HG03066 (cell line): ENCODE measurements at regions not wholly inside any gene's neighbourhood (a gene's known extent, or its start where the extent isn't known, plus 50 kb on each side); places are given as distances from the start of the nearest gene placed in this dataset.

Experiments
- ATAC-seq: cut with Tn5 transposase; IDR thresholded peaks from one replicate; pipeline ENCODE4 v1.9.1; 2021; ENCODE audit warnings: low read depth; ENCODE audit not compliant: unreplicated experiment

GRCh38 chr20:11266571-11266970, 592.8 kb upstream of the JAG1 start:
- ATAC-seq, result no peak

GRCh38 chr20:11267131-11267761, 593.4 kb upstream of the JAG1 start:
- peak; percentile 57 for ATAC-seq

- ATAC-seq, result no peak
Observed at GRCh38 chr20:11267762-11268335, 594.0 kb upstream of the JAG1 start.

GRCh38 chr20:11270566-11270965, 596.8 kb upstream of the JAG1 start:
- no peak for ATAC-seq

GRCh38 chr20:11271319-11271718, 597.5 kb upstream of the JAG1 start:
- no peak for ATAC-seq

- ATAC-seq, result no peak
Observed at GRCh38 chr20:11271920-11272594, 598.3 kb upstream of the JAG1 start.

- ATAC-seq, result peak; percentile 67
Observed at GRCh38 chr20:11274141-11274594, 600.4 kb upstream of the JAG1 start.

- ATAC-seq, result no peak
Observed at GRCh38 chr20:11275740-11276139, 601.9 kb upstream of the JAG1 start.

GRCh38 chr20:11277170-11277569, 603.4 kb upstream of the JAG1 start:
- no peak for ATAC-seq

- no peak for ATAC-seq
Observed at GRCh38 chr20:11277858-11278257, 604.1 kb upstream of the JAG1 start.

- ATAC-seq, result no peak
Observed at GRCh38 chr20:11278461-11278860, 604.7 kb upstream of the JAG1 start.

- no peak for ATAC-seq
Observed at GRCh38 chr20:11281240-11281639, 607.4 kb upstream of the JAG1 start.

- ATAC-seq, result no peak
Observed at GRCh38 chr20:11281768-11282167, 608.0 kb upstream of the JAG1 start.

- ATAC-seq, result no peak
Observed at GRCh38 chr20:11287126-11287525, 613.3 kb upstream of the JAG1 start.

- no peak for ATAC-seq
Observed at GRCh38 chr20:11296221-11296620, 621.5 kb upstream of the BTBD3 start.

- ATAC-seq, result no peak
Observed at GRCh38 chr20:11296951-11297350, 620.7 kb upstream of the BTBD3 start.

GRCh38 chr20:11301699-11302098, 616.0 kb upstream of the BTBD3 start:
- no peak for ATAC-seq

GRCh38 chr20:11302436-11302835, 615.3 kb upstream of the BTBD3 start:
- ATAC-seq, result no peak

GRCh38 chr20:11304795-11305194, 612.9 kb upstream of the BTBD3 start:
- no peak for ATAC-seq

GRCh38 chr20:11305406-11305805, 612.3 kb upstream of the BTBD3 start:
- no peak for ATAC-seq

- no peak for ATAC-seq
Observed at GRCh38 chr20:11311659-11312224, 606.0 kb upstream of the BTBD3 start.

- ATAC-seq, result no peak
Observed at GRCh38 chr20:11315525-11315924, 602.2 kb upstream of the BTBD3 start.
